SK-N-SH treated with all-trans-retinoic acid at 6 μM for 48 hours (cell line): ENCODE measurements at regions not wholly inside any gene's neighbourhood (a gene's known extent, or its start where the extent isn't known, plus 50 kb on each side); places are given as distances from the start of the nearest gene placed in this dataset.

Experiments used
- ESRRG ChIP-seq: fragments of 250-450 bp; sonication (Bioruptor Pico); IDR thresholded peaks from 2 replicates; pipeline ENCODE4 v1.6.1; 2021; ENCODE audit warnings: mild to moderate bottlenecking
- ISL1 ChIP-seq: fragments of 250-450 bp; sonication (Bioruptor Pico); IDR thresholded peaks from 2 replicates; pipeline ENCODE4 v2.1.2; 2022; ENCODE audit warnings: mild to moderate bottlenecking, moderate library complexity
- PATZ1 ChIP-seq: fragments of 250-450 bp; sonication (Bioruptor Pico); IDR thresholded peaks from 2 replicates; pipeline ENCODE4 v1.8.0; 2020; ENCODE audit warnings: mild to moderate bottlenecking, moderate library complexity, borderline replicate concordance
- ZFP30 ChIP-seq: fragments of 450-650 bp; formaldehyde crosslinking; IDR thresholded peaks from 2 replicates; pipeline ENCODE4 v1.5.0; 2022; ENCODE audit warnings: mild to moderate bottlenecking, moderate library complexity
- ZNF565 ChIP-seq: fragments of 450-650 bp; formaldehyde crosslinking; conservative IDR thresholded peaks from 2 replicates; pipeline ENCODE4 v1.5.0; 2020; ENCODE audit warnings: low read depth, mild to moderate bottlenecking, moderate library complexity
- ZNF70 ChIP-seq: fragments of 450-650 bp; formaldehyde crosslinking; IDR thresholded peaks from 2 replicates; pipeline ENCODE4 v1.5.0; 2020; ENCODE audit warnings: mild to moderate bottlenecking, moderate library complexity
- ZNF8 ChIP-seq: fragments of 450-650 bp; formaldehyde crosslinking; IDR thresholded peaks from 2 replicates; pipeline ENCODE4 v1.5.0; 2020; ENCODE audit warnings: mild to moderate bottlenecking, moderate library complexity
- TF ChIP-seq, protein P1 (sequence below): fragments of 250-450 bp; sonication (Bioruptor Pico); IDR thresholded peaks from 2 replicates; pipeline ENCODE4 v1.5.1; 2020; ENCODE audit warnings: low read depth, mild to moderate bottlenecking, moderate library complexity
- TF ChIP-seq, protein P2 (sequence below): fragments of 250-450 bp; sonication (Bioruptor Pico); IDR thresholded peaks from 2 replicates; pipeline ENCODE4 v1.5.1; 2021; ENCODE audit warnings: mild to moderate bottlenecking, moderate library complexity

DNA sequence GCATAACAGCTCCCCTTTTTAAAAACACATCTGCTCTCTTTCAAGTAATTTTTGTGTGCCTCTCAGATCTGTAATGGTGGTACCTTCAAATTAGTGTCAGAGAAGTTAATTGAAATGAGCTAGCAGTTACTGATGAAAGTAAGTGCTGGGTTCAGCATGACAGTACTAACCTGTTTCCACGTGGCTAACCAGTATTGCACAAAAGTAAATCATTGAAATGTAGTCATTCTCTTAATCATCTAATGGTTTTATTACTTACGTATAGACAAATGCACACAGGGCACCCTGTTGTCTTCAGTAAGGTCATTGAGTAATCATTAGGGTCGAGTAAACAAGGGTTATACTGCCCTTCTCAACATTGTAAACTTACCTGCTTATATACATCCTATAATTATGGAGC lies 157.8 kb upstream of the PRR16 start:
- TF ChIP-seq ESRRG (CRISPR knock-in tag) (no peak), ZNF8 (CRISPR knock-in tag) (no peak), ISL1 (CRISPR knock-in tag) (no peak), PATZ1 (CRISPR knock-in tag) (no peak), ZNF565 (CRISPR knock-in tag) (no peak), ZFP30 (no peak), ZNF70 (CRISPR knock-in tag) (no peak)
- TF ChIP-seq, protein P1, sequence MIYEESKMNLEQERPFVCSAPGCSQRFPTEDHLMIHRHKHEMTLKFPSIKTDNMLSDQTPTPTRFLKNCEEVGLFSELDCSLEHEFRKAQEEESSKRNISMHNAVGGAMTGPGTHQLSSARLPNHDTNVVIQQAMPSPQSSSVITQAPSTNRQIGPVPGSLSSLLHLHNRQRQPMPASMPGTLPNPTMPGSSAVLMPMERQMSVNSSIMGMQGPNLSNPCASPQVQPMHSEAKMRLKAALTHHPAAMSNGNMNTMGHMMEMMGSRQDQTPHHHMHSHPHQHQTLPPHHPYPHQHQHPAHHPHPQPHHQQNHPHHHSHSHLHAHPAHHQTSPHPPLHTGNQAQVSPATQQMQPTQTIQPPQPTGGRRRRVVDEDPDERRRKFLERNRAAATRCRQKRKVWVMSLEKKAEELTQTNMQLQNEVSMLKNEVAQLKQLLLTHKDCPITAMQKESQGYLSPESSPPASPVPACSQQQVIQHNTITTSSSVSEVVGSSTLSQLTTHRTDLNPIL (CRISPR knock-in tag) = no peak
- TF ChIP-seq, protein P2, sequence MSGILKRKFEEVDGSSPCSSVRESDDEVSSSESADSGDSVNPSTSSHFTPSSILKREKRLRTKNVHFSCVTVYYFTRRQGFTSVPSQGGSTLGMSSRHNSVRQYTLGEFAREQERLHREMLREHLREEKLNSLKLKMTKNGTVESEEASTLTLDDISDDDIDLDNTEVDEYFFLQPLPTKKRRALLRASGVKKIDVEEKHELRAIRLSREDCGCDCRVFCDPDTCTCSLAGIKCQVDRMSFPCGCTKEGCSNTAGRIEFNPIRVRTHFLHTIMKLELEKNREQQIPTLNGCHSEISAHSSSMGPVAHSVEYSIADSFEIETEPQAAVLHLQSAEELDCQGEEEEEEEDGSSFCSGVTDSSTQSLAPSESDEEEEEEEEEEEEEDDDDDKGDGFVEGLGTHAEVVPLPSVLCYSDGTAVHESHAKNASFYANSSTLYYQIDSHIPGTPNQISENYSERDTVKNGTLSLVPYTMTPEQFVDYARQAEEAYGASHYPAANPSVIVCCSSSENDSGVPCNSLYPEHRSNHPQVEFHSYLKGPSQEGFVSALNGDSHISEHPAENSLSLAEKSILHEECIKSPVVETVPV (CRISPR knock-in tag) = no peak
